Stomach (tissue), 4 donors: ENCODE measurements at regions not wholly inside any gene's neighbourhood (a gene's known extent, or its start where the extent isn't known, plus 50 kb on each side); places are given as distances from the start of the nearest gene placed in this dataset.

Source experiments
- EP300 ChIP-seq: sonication (generic); formaldehyde crosslinking; IDR thresholded peaks from one replicate; pipeline ENCODE4 v1.6.1; 2017; ENCODE audit warnings: antibody characterized with exemption
- POLR2A ChIP-seq, 4 donors: fragments of 450-650 bp; IDR thresholded peaks; one replicate each; pipeline ENCODE4 v1.6.1; 2016; ENCODE audit warnings: antibody characterized with exemption in 4 of 4, control low read depth in 2 of 4, mild to moderate bottlenecking in 1 of 4, moderate library complexity in 1 of 4
- POLR2AphosphoS5 ChIP-seq, 3 donors: sonication (generic); formaldehyde crosslinking; IDR thresholded peaks; one replicate each; pipeline ENCODE4 v1.6.1; 2016; ENCODE audit warnings: antibody characterized with exemption in 3 of 3
- TF ChIP-seq, protein P1 (sequence below), 7 experiments: fragments of 450-650 bp in 4 of 7; fragments of 200-600 bp in 3 of 7; sonication (generic) in 3 of 7; IDR thresholded peaks; one replicate each; pipeline ENCODE4 v1.5.1; 2016 to 2019; ENCODE audit warnings: antibody characterized with exemption in 7 of 7, control low read depth in 2 of 7, mild to moderate bottlenecking in 1 of 7

DNA sequence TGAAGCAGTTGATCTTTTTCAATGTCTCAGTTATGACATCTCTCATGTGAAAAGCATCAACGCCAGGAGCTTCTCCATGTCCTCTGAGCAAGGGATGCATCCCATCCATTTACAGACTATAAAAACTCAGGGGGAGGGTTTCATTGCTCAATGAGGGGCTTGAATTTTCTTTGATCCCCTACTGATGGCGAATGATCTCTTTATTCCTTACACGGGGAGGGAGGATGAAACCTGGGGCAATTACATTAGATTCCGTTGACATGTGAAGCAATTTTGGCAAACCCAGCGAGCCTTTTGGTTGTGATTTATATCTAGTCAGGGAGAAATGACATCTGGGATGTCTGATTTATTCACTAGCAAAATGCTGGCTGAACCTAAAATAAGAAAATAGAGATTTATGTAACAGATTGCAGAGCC is 268.9 kb downstream of the HIVEP2 start:
- TF ChIP-seq POLR2A (IDR thresholded peaks at IDR 0.05): no peak
- TF ChIP-seq, protein P1, sequence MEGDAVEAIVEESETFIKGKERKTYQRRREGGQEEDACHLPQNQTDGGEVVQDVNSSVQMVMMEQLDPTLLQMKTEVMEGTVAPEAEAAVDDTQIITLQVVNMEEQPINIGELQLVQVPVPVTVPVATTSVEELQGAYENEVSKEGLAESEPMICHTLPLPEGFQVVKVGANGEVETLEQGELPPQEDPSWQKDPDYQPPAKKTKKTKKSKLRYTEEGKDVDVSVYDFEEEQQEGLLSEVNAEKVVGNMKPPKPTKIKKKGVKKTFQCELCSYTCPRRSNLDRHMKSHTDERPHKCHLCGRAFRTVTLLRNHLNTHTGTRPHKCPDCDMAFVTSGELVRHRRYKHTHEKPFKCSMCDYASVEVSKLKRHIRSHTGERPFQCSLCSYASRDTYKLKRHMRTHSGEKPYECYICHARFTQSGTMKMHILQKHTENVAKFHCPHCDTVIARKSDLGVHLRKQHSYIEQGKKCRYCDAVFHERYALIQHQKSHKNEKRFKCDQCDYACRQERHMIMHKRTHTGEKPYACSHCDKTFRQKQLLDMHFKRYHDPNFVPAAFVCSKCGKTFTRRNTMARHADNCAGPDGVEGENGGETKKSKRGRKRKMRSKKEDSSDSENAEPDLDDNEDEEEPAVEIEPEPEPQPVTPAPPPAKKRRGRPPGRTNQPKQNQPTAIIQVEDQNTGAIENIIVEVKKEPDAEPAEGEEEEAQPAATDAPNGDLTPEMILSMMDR (IDR thresholded peaks at IDR 0.05): no peak
- no peak for TF ChIP-seq POLR2AphosphoS5 (IDR thresholded peaks at IDR 0.05)
- no peak for TF ChIP-seq EP300
